Adrenal gland (tissue), 5 donors: ENCODE measurements at regions not wholly inside any gene's neighbourhood (a gene's known extent, or its start where the extent isn't known, plus 50 kb on each side); places are given as distances from the start of the nearest gene placed in this dataset.

ENCODE experiments used
- POLR2A ChIP-seq, 2 donors: fragments of 450-650 bp; IDR thresholded peaks; one replicate each; pipeline ENCODE4 v1.6.1; 2017; ENCODE audit warnings: antibody characterized with exemption in 2 of 2, mild to moderate bottlenecking in 2 of 2, moderate library complexity in 1 of 2
- TF ChIP-seq, protein P1 (sequence below), 6 experiments: fragments of 450-650 bp in 4 of 6; fragments of 200-600 bp in 2 of 6; sonication (generic) in 1 of 6; IDR thresholded peaks; 1 replicate in 5 of 6; 2 replicates in 1 of 6; pipeline versions ENCODE4 v1.5.1 to v1.8.0; 2016 to 2021; ENCODE audit warnings: antibody characterized with exemption in 6 of 6, mild to moderate bottlenecking in 2 of 6, moderate library complexity in 1 of 6
- donor health status: DM: no; HTN: no; CAD: no.

- TF ChIP-seq POLR2A (IDR thresholded peaks at IDR 0.05) = no peak
- TF ChIP-seq, protein P1, sequence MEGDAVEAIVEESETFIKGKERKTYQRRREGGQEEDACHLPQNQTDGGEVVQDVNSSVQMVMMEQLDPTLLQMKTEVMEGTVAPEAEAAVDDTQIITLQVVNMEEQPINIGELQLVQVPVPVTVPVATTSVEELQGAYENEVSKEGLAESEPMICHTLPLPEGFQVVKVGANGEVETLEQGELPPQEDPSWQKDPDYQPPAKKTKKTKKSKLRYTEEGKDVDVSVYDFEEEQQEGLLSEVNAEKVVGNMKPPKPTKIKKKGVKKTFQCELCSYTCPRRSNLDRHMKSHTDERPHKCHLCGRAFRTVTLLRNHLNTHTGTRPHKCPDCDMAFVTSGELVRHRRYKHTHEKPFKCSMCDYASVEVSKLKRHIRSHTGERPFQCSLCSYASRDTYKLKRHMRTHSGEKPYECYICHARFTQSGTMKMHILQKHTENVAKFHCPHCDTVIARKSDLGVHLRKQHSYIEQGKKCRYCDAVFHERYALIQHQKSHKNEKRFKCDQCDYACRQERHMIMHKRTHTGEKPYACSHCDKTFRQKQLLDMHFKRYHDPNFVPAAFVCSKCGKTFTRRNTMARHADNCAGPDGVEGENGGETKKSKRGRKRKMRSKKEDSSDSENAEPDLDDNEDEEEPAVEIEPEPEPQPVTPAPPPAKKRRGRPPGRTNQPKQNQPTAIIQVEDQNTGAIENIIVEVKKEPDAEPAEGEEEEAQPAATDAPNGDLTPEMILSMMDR (IDR thresholded peaks at IDR 0.05) = no peak
Measured at GRCh38 chrX:115368876-115369275, 79.4 kb downstream of the LUZP4 start.
